GM12878 (cell line): ENCODE measurements at regions not wholly inside any gene's neighbourhood (a gene's known extent, or its start where the extent isn't known, plus 50 kb on each side); places are given as distances from the start of the nearest gene placed in this dataset.

Experiments used
- ATAC-seq: fragments of 200-7000 bp; cut with Tn5 transposase; 3 replicates; pipeline ENCODE4 v1.9.1; 2020; ENCODE audit warnings: mild to moderate bottlenecking, moderate library complexity
- BruUV-seq: library from RNA; stranded (reverse); fragments of 400-500 nt; replicated peaks from 2 replicates; lab custom pipeline; 2021; lab: Mats Ljungman, UMichigan
- CTCF ChIA-PET: fragments of 300-600 bp; sonication (Branson Sonifier 250); formaldehyde crosslinking; extraction: SDS; loops from one replicate; lab custom pipeline; 2021; ENCODE audit warnings: inconsistent platforms; lab: Yijun Ruan, JAX
- POLR2A ChIA-PET: fragments of 350-600 bp; formaldehyde crosslinking; extraction: SDS; loops from one replicate; lab custom pipeline; 2021; ENCODE audit warnings: inconsistent platforms; lab: Charles Lee
- RAD21 ChIA-PET: fragments of 300-600 bp; sonication (Branson Sonifier 250); formaldehyde crosslinking; loops from one replicate; lab custom pipeline; 2023; ENCODE audit warnings: antibody characterized with exemption; ENCODE audit not compliant: unreplicated experiment; lab: Charles Lee
- SMC1A ChIA-PET: fragments of 300-600 bp; sonication (Branson Sonifier 250); formaldehyde crosslinking; loops from one replicate; lab custom pipeline; 2023; ENCODE audit not compliant: unreplicated experiment, uncharacterized antibody; lab: Charles Lee
- DNase-seq: peaks from one replicate; pipeline ENCODE4 v3.0.0-alpha.2; 2011; ENCODE audit warnings: low read depth, low spot score
- FAIRE-seq: peaks from 3 replicates; lab custom pipeline; 2011; peaks lifted over from hg19 to GRCh38; lab: Jason Lieb, UNC
- H2AFZ ChIP-seq: 2 replicates; pipeline ENCODE4 v1.6.0; 2011; ENCODE audit warnings: low read depth, low read length, control low read depth; ENCODE audit not compliant: control insufficient read depth
- H3K27ac ChIP-seq: 2 replicates; pipeline ENCODE4 v1.5.1; 2011; ENCODE audit warnings: control low read depth; ENCODE audit not compliant: control insufficient read depth, insufficient read depth
- H3K27me3 ChIP-seq, 2 experiments: replicated peaks in 1 of 2; 2 replicates each; pipeline versions ENCODE4 v1.6.0 to v1.6.1; 2011; ENCODE audit warnings: low read length in 1 of 2; ENCODE audit not compliant: control insufficient read depth in 2 of 2, insufficient read depth in 2 of 2
- H3K36me3 ChIP-seq, 2 experiments: 2 replicates each; pipeline ENCODE4 v1.5.1; 2011; ENCODE audit warnings: low read length in 1 of 2; ENCODE audit not compliant: control insufficient read depth in 2 of 2, insufficient read depth in 2 of 2
- H3K4me1 ChIP-seq: 2 replicates; pipeline ENCODE4 v1.6.1; 2011; ENCODE audit warnings: mild to moderate bottlenecking, low read length, moderate library complexity, mixed read lengths; ENCODE audit not compliant: control insufficient read depth, insufficient read depth
- H3K4me2 ChIP-seq: 2 replicates; pipeline ENCODE4 v1.6.0; 2011; ENCODE audit warnings: control low read depth; ENCODE audit not compliant: control insufficient read depth, insufficient read depth
- H3K4me3 ChIP-seq: fragments of 200-600 bp; sonication (generic); 2 replicates; pipeline ENCODE4 v1.5.1; 2016
- H3K79me2 ChIP-seq: 2 replicates; pipeline ENCODE4 v1.6.0; 2011; ENCODE audit warnings: low read length; ENCODE audit not compliant: control insufficient read depth, insufficient read depth
- H3K9ac ChIP-seq: 2 replicates; pipeline ENCODE4 v1.8.0; 2011; ENCODE audit warnings: low read length, control low read depth, mixed read lengths; ENCODE audit not compliant: control insufficient read depth, insufficient read depth
- H3K9me3 ChIP-seq: replicated peaks from 3 replicates; pipeline ENCODE4 v1.5.1; 2011; ENCODE audit warnings: mild to moderate bottlenecking, low read length; ENCODE audit not compliant: control insufficient read depth, insufficient read depth
- H4K20me1 ChIP-seq: 2 replicates; pipeline ENCODE4 v1.6.0; 2011; ENCODE audit not compliant: control insufficient read depth, insufficient read depth
- ASH2L ChIP-seq: fragments of 300-600, 200-600 bp; sonication (generic); IDR thresholded peaks from 2 replicates; pipeline ENCODE4 v1.6.1; 2017; ENCODE audit warnings: low read depth, mild to moderate bottlenecking, borderline replicate concordance
- BCL3 ChIP-seq: IDR thresholded peaks from 2 replicates; pipeline ENCODE4 v1.6.1; 2011; ENCODE audit warnings: borderline replicate concordance, low read depth, mild to moderate bottlenecking, moderate library complexity, low read length; ENCODE audit not compliant: insufficient read depth, poor library complexity, severe bottlenecking
- CBFB ChIP-seq: IDR thresholded peaks from 2 replicates; pipeline ENCODE4 v1.6.1; 2016; ENCODE audit warnings: antibody characterized with exemption, low read depth
- CHD1 ChIP-seq: IDR thresholded peaks from 2 replicates; pipeline ENCODE4 v1.6.1; 2012; ENCODE audit warnings: low read depth, low read length, improper control_type of control experiment
- CREM ChIP-seq: IDR thresholded peaks from 2 replicates; pipeline ENCODE4 v1.6.1; 2014; ENCODE audit warnings: antibody characterized with exemption, low read depth
- MAX ChIP-seq: IDR thresholded peaks from 2 replicates; pipeline ENCODE4 v1.6.1; 2012; ENCODE audit warnings: low read depth, low read length, improper control_type of control experiment
- MYC ChIP-seq: IDR thresholded peaks from 2 replicates; pipeline ENCODE4 v1.6.1; 2011; ENCODE audit warnings: mild to moderate bottlenecking, low read length, moderate library complexity, inconsistent platforms; ENCODE audit not compliant: insufficient read depth, insufficient replicate concordance, insufficient read length, severe bottlenecking
- RCOR1 ChIP-seq: conservative IDR thresholded peaks from 2 replicates; pipeline ENCODE4 v1.6.1; 2012; ENCODE audit warnings: low read depth, low read length, improper control_type of control experiment
- SMAD1 ChIP-seq: fragments of 450-650 bp; IDR thresholded peaks from 2 replicates; pipeline ENCODE4 v1.6.1; 2018; ENCODE audit warnings: mild to moderate bottlenecking, low read depth; ENCODE audit not compliant: partially characterized antibody
- SMAD5 ChIP-seq: IDR thresholded peaks from 2 replicates; pipeline ENCODE4 v1.6.1; 2016; ENCODE audit warnings: antibody characterized with exemption, low read depth
- SREBF1 ChIP-seq: IDR thresholded peaks from 2 replicates; pipeline ENCODE4 v1.6.1; 2012; ENCODE audit warnings: mild to moderate bottlenecking, low read length
- TARDBP ChIP-seq: IDR thresholded peaks from 2 replicates; pipeline ENCODE4 v1.6.1; 2016; ENCODE audit warnings: borderline replicate concordance
- ZNF384 ChIP-seq: IDR thresholded peaks from 2 replicates; pipeline ENCODE4 v1.6.1; 2012; ENCODE audit warnings: low read depth, mild to moderate bottlenecking, low read length, improper control_type of control experiment, borderline replicate concordance
- ZNF592 ChIP-seq: fragments of 450-650 bp; IDR thresholded peaks from 2 replicates; pipeline ENCODE4 v1.6.1; 2017; ENCODE audit warnings: mild to moderate bottlenecking, moderate library complexity
- WGBS: methylation state at CpG from one replicate; pipeline ENCODE4 v1.1.6; 2016; ENCODE audit warnings: low lambda C conversion rate; ENCODE audit not compliant: insufficient replicate concordance, insufficient coverage; ENCODE audit errors: missing lambda C conversion rate; 5-methylcytosine and 5-hydroxymethylcytosine counted together
- in situ Hi-C: fragments of 300-500 bp; cut with MboI; formaldehyde crosslinking; loops from 9 replicates; pipeline ENCODE4 v1.14.3; 2018; ENCODE audit warnings: mixed read lengths
- intact Hi-C: fragments of 100-400 bp; cut with micrococcal nuclease; formaldehyde crosslinking; loops from one replicate; pipeline ENCODE4 v1.14.2; 2022; ENCODE audit not compliant: unreplicated experiment

- Histone ChIP-seq H3K27ac (no peak overlapping the region), H3K4me1 (no peaks in the 10 kb centered on the region), H2AFZ (no peak overlapping the region), H3K36me3 (no peaks in the 10 kb centered on the region), H4K20me1 (no peaks in the 10 kb centered on the region), H3K4me2 (no peak overlapping the region), H3K79me2 (no peaks in the 10 kb centered on the region), H3K4me3 (no peak overlapping the region), H3K9ac (no peak overlapping the region), H3K27me3 (no peaks in the 10 kb centered on the region), H3K9me3 (no peaks in the 10 kb centered on the region)
- no TSS peak for BruUV-seq
- POLR2A ChIA-PET, result no interaction called here
- RAD21 ChIA-PET, result no interaction called here
- CTCF ChIA-PET, result interaction anchor here (1.0 kb wide), 1 partner anchor 12 kb away, joined by 3 read pairs; no protein-coding TSS in a partner anchor
- SMC1A ChIA-PET, result no interaction called here
- intact Hi-C loops (no loop called here), in situ Hi-C loops (no loop called here)
- DNase-seq (no peak), ATAC-seq (peak; percentile 69), FAIRE-seq (no peak)
- no peak for TF ChIP-seq TARDBP
- no peak for TF ChIP-seq MAX
- no peak for TF ChIP-seq RCOR1
These were observed 172.6 kb downstream of the CHRM3 start for GRCh38 chr1:239558991-239559390.

- DNase-seq (no peak), FAIRE-seq (no peak), ATAC-seq (no peak)
- Histone ChIP-seq H3K27me3 (no peaks in the 10 kb centered on the region), H3K27ac (no peak overlapping the region), H4K20me1 (no peaks in the 10 kb centered on the region), H2AFZ (no peak overlapping the region), H3K4me3 (no peak overlapping the region), H3K4me2 (no peak overlapping the region), H3K4me1 (no peaks in the 10 kb centered on the region), H3K36me3 (no peaks in the 10 kb centered on the region), H3K9ac (no peak overlapping the region), H3K79me2 (no peaks in the 10 kb centered on the region), H3K9me3 (no peaks in the 10 kb centered on the region)
- RAD21 ChIA-PET, result no interaction called here
- in situ Hi-C loops, result no loop called here
- CTCF ChIA-PET, result no interaction called here
- SMC1A ChIA-PET, result no interaction called here
- 14% methylated on average over 3 of the region's 4 CpGs for WGBS
- POLR2A ChIA-PET, result interaction anchor here (0.5 kb wide), 1 partner anchor 23 kb away, joined by 5 read pairs; no protein-coding TSS in a partner anchor
- no TSS peak for BruUV-seq
- intact Hi-C loops, result no loop called here
- no peak for TF ChIP-seq MYC
- no peak for TF ChIP-seq CBFB
- no peak for TF ChIP-seq SMAD5
- no peak for TF ChIP-seq SMAD1
- no peak for TF ChIP-seq ZNF592
- no peak for TF ChIP-seq ASH2L
- no peak for TF ChIP-seq SREBF1
- TF ChIP-seq BCL3, result no peak
- TF ChIP-seq ZNF384, result no peak
- TF ChIP-seq CHD1, result no peak
- no peak for TF ChIP-seq CREM
These were observed 174.6 kb downstream of the CHRM3 start for GRCh38 chr1:239560921-239561320.
